Activated T-cell treated with anti-CD3 and anti-CD28 coated beads, Interleukin-2, amount 50 U/mL, for 72 hours (primary cell): ENCODE measurements at regions not wholly inside any gene's neighbourhood (a gene's known extent, or its start where the extent isn't known, plus 50 kb on each side); places are given as distances from the start of the nearest gene placed in this dataset.

Experiments used
- ATAC-seq, 2 donors: fragments of 150-1000 bp; cut with Tn5 transposase; replicated peaks in 1 of 2; 2 replicates each; pipeline ENCODE4 v1.10.0; 2021; ENCODE audit warnings: moderate library complexity in 2 of 2, mild to moderate bottlenecking in 1 of 2
- DNase-seq, 2 donors: peaks; one replicate each; pipeline ENCODE4 v3.0.0; 2021 to 2022; ENCODE audit warnings: mixed read lengths in 1 of 2
- H3K27ac Mint-ChIP-seq: one replicate; pipeline ENCODE4 v1.8.0; 2022; ENCODE audit warnings: mild to moderate bottlenecking, moderate library complexity, mixed read lengths
- H3K27me3 Mint-ChIP-seq: one replicate; pipeline ENCODE4 v1.8.0; 2022; ENCODE audit warnings: low read depth, mixed read lengths
- H3K36me3 Mint-ChIP-seq, 2 donors: one replicate each; pipeline ENCODE4 v1.8.0; 2022; ENCODE audit warnings: mixed read lengths in 2 of 2, mild to moderate bottlenecking in 1 of 2; ENCODE audit not compliant: insufficient read depth in 2 of 2
- H3K4me1 Mint-ChIP-seq: one replicate; pipeline ENCODE4 v1.8.0; 2022; ENCODE audit warnings: low read depth, mixed read lengths
- H3K4me3 Mint-ChIP-seq, 2 donors: one replicate each; pipeline ENCODE4 v1.8.0; 2022; ENCODE audit warnings: mild to moderate bottlenecking in 2 of 2, mixed read lengths in 2 of 2, moderate library complexity in 2 of 2
- H3K9me3 Mint-ChIP-seq, 2 donors: one replicate each; pipeline ENCODE4 v1.8.0; 2022; ENCODE audit warnings: mixed read lengths in 2 of 2

DNA sequence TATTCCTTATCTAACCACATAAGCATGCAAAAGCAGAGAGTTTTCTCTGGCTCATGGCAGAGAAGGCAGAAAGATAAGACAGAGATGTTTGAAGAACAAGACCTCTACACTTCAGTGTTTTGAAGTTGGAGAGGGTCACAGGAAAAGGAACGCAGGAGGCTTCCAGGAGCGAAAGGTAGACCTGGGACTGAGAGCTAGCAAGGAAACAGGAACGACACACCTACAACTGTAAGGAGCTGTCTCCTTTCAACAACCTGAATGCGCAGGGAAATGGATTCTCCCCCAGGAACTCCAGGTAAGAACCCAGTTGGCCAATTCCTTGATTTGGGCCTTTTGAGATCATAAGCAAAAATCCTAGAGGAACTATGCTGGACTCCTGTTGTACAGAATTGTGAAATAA, 746.6 kb upstream of the DDX18 start:
- peaks cover 0 to 9% of the 10 kb centered on the region in 2 donors for H3K9me3 Mint-ChIP-seq
- no peak overlapping the region for H3K27ac Mint-ChIP-seq
- no peak overlapping the region for H3K4me3 Mint-ChIP-seq
- DNase-seq = no peak
- H3K4me1 Mint-ChIP-seq = no peaks in the 10 kb centered on the region
- no peaks in the 10 kb centered on the region for H3K36me3 Mint-ChIP-seq
- ATAC-seq = no peak
- H3K27me3 Mint-ChIP-seq = no peaks in the 10 kb centered on the region

DNA sequence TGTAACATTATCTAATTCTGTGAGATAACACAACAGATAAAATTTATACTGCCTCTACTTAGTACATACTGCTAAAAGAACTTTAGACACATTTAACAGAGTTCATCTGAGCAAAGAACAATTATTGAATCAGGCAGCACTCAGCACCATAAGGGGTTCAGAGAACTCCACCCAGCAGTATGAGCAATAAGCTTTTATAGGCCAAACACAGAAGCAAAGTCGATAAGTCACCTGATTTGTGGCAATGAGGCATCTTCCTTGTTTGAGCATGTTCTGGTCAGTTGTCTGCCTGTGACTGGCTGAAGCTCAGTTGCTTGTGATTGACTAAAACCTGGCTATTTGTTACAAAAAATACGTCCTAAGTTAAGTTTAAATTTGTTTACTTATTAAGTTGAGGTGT, 746.1 kb upstream of the DDX18 start:
- H3K27ac Mint-ChIP-seq = no peak overlapping the region
- no peak overlapping the region for H3K4me3 Mint-ChIP-seq
- no peaks in the 10 kb centered on the region for H3K4me1 Mint-ChIP-seq
- no peaks in the 10 kb centered on the region for H3K27me3 Mint-ChIP-seq
- no peak for DNase-seq
- H3K9me3 Mint-ChIP-seq = peaks cover 0 to 7% of the 10 kb centered on the region in 2 donors
- no peak for ATAC-seq
- H3K36me3 Mint-ChIP-seq = no peaks in the 10 kb centered on the region

- peaks cover 0 to 3% of the 10 kb centered on the region in 2 donors for H3K9me3 Mint-ChIP-seq
- DNase-seq = peak in 1 of 2 donors; percentile 0
- no peaks in the 10 kb centered on the region for H3K27me3 Mint-ChIP-seq
- no peak overlapping the region for H3K27ac Mint-ChIP-seq
- ATAC-seq = no peak
- no peak overlapping the region for H3K4me3 Mint-ChIP-seq
- no peaks in the 10 kb centered on the region for H3K36me3 Mint-ChIP-seq
- H3K4me1 Mint-ChIP-seq = no peaks in the 10 kb centered on the region
These were observed 742.9 kb upstream of the DDX18 start for GRCh38 chr2:117071556-117072102.

GRCh38 chr2:117074756-117075155, 739.7 kb upstream of the DDX18 start:
- ATAC-seq = no peak
- DNase-seq = no peak
- no peaks in the 10 kb centered on the region for H3K4me1 Mint-ChIP-seq
- H3K36me3 Mint-ChIP-seq = no peaks in the 10 kb centered on the region
- H3K9me3 Mint-ChIP-seq = peaks cover 4 to 8% of the 10 kb centered on the region in 2 donors
- H3K27me3 Mint-ChIP-seq = no peaks in the 10 kb centered on the region
- no peak overlapping the region for H3K4me3 Mint-ChIP-seq
- H3K27ac Mint-ChIP-seq = no peak overlapping the region

GRCh38 chr2:117085256-117085655, 729.2 kb upstream of the DDX18 start:
- H3K27ac Mint-ChIP-seq = no peak overlapping the region
- peaks cover 0 to 7% of the 10 kb centered on the region in 2 donors for H3K9me3 Mint-ChIP-seq
- H3K4me1 Mint-ChIP-seq = no peaks in the 10 kb centered on the region
- no peak overlapping the region for H3K4me3 Mint-ChIP-seq
- no peaks in the 10 kb centered on the region for H3K36me3 Mint-ChIP-seq
- no peaks in the 10 kb centered on the region for H3K27me3 Mint-ChIP-seq
- no peak for DNase-seq
- no peak for ATAC-seq

- Mint-ChIP-seq H3K9me3 (peaks cover 0 to 6% of the 10 kb centered on the region in 2 donors), H3K27me3 (no peaks in the 10 kb centered on the region), H3K36me3 (no peaks in the 10 kb centered on the region)
These were observed 728.8 kb upstream of the DDX18 start for GRCh38 chr2:117085737-117086136.

DNA sequence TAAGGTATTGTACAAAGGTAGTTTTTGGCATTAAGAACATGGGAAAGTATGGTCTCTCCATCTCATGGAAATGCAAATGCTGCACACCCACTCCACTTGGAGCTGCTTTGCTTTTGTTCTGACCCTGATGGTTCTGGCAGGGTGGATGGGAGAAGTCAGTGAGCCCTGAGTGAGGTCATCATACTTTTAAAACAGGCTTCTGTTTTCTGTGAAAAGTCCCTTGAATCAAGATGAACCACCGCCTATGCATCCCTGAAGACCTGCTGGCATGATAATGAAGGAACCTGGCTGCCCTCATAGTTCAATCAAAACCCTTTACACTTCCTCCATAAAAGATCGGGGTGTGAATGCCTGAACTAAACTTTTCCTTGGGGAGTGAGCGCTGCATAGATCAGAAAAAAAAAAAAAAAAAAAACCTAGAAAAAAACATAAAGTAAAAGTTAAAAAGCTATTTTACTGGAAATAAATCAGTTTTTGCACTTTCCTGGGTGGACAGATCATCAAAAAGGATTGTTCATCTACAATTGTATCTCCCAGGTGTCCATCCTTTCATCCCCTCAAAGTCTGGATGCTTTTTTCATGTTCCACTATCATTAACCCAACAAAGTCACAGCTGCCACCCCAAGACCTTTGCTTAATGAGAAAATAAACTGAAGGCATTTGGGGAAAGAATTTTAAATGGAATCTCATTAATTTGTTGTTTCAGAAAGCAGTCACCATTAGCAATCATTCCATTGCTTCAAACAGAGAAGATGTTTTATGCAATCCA, 728.1 kb upstream of the DDX18 start:
- ATAC-seq (no peak), DNase-seq (no peak)
- Mint-ChIP-seq H3K27ac (no peak overlapping the region), H3K36me3 (no peaks in the 10 kb centered on the region), H3K4me3 (no peak overlapping the region), H3K9me3 (peaks cover 0 to 4% of the 10 kb centered on the region in 2 donors), H3K4me1 (no peaks in the 10 kb centered on the region), H3K27me3 (no peaks in the 10 kb centered on the region)

More at GRCh38 chr2:117085737-117086136, 728.8 kb upstream of the DDX18 start:
- Mint-ChIP-seq H3K4me3 (no peak overlapping the region), H3K4me1 (no peaks in the 10 kb centered on the region), H3K27ac (no peak overlapping the region)
- DNase-seq (no peak), ATAC-seq (no peak)

GRCh38 chr2:117086943-117087250, 727.6 kb upstream of the DDX18 start:
- H3K27me3 Mint-ChIP-seq = no peaks in the 10 kb centered on the region
- DNase-seq (no peak), ATAC-seq (no peak)
- H3K27ac Mint-ChIP-seq = no peak overlapping the region
- H3K9me3 Mint-ChIP-seq = peaks cover 0 to 4% of the 10 kb centered on the region in 2 donors
- no peak overlapping the region for H3K4me3 Mint-ChIP-seq
- no peaks in the 10 kb centered on the region for H3K36me3 Mint-ChIP-seq
- H3K4me1 Mint-ChIP-seq = no peaks in the 10 kb centered on the region

GRCh38 chr2:117087535-117088291, 726.8 kb upstream of the DDX18 start:
- ATAC-seq (no peak), DNase-seq (no peak)
- Mint-ChIP-seq H3K36me3 (no peaks in the 10 kb centered on the region), H3K27me3 (no peaks in the 10 kb centered on the region), H3K4me1 (no peaks in the 10 kb centered on the region), H3K4me3 (no peak overlapping the region), H3K27ac (no peak overlapping the region), H3K9me3 (peaks cover 0 to 3% of the 10 kb centered on the region in 2 donors)

DNA sequence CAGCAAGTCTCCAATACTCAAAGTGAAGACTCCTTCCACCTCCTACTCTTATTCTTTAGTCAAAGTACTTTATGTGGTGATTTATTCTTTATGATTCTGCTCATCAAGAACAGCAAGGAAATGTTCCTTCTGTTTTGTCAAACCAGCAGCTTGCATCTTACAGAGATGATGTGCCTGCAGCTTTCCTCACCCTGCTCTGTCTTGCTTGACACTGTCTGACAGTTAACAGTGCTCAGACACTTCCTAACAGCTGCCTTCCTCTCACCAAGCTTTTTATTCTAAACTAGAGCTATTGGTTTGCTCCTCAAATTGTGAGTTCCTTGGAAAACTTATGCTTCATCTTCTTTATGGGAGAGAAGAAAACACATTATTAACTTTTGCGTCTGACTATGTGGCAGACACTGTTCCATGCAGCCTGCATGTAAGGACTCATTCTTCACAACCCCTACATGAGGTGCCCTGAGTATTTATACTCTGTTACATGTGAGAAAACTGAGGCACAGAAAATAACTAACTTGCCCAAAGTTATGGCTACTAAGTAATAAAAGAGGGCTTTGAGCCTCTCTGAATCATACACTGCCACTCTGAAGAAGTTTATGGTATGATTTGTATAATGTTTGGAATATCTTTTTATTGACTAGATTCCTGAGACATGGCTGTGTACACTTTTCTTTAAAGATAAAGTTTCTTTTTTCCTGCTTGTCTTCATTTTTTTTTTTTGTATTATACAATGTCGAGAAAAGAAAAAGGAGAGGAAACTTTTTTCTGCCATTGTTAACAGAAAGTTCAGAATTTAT, 723.3 kb upstream of the DDX18 start:
- Mint-ChIP-seq H3K36me3 (no peaks in the 10 kb centered on the region), H3K4me1 (no peaks in the 10 kb centered on the region), H3K4me3 (no peak overlapping the region), H3K27me3 (no peaks in the 10 kb centered on the region), H3K27ac (no peak overlapping the region), H3K9me3 (peaks cover 0 to 7% of the 10 kb centered on the region in 2 donors)
- DNase-seq (no peak), ATAC-seq (no peak)

- H3K27me3 Mint-ChIP-seq = no peaks in the 10 kb centered on the region
- no peak for DNase-seq
- H3K27ac Mint-ChIP-seq = no peak overlapping the region
- H3K9me3 Mint-ChIP-seq = peaks cover 7 to 9% of the 10 kb centered on the region in 2 donors
- H3K4me3 Mint-ChIP-seq = no peak overlapping the region
- H3K36me3 Mint-ChIP-seq = no peaks in the 10 kb centered on the region
- no peaks in the 10 kb centered on the region for H3K4me1 Mint-ChIP-seq
- no peak for ATAC-seq
These were observed 712.9 kb upstream of the DDX18 start for GRCh38 chr2:117101613-117102012.

- Mint-ChIP-seq H3K4me3 (no peak overlapping the region), H3K4me1 (no peaks in the 10 kb centered on the region), H3K27ac (no peak overlapping the region), H3K27me3 (no peaks in the 10 kb centered on the region), H3K9me3 (peaks cover 17% of the 10 kb centered on the region in 2 donors), H3K36me3 (peaks cover 0 to 4% of the 10 kb centered on the region in 2 donors)
- DNase-seq (no peak), ATAC-seq (no peak)
These were observed 705.7 kb upstream of the DDX18 start for GRCh38 chr2:117108741-117109267.

- peaks cover 6 to 8% of the 10 kb centered on the region in 2 donors for H3K9me3 Mint-ChIP-seq
- H3K4me1 Mint-ChIP-seq = no peaks in the 10 kb centered on the region
- H3K4me3 Mint-ChIP-seq = no peak overlapping the region
- no peak for DNase-seq
- H3K36me3 Mint-ChIP-seq = no peaks in the 10 kb centered on the region
- peak overlapping the region; percentile 5 for H3K27ac Mint-ChIP-seq
- no peaks in the 10 kb centered on the region for H3K27me3 Mint-ChIP-seq
- ATAC-seq = no peak
These were observed 695.5 kb upstream of the DDX18 start for GRCh38 chr2:117118994-117119393.
